Ishikawa (cell line): ENCODE measurements at regions not wholly inside any gene's neighbourhood (a gene's known extent, or its start where the extent isn't known, plus 50 kb on each side); places are given as distances from the start of the nearest gene placed in this dataset.

Experiments
- CEBPB ChIP-seq: IDR thresholded peaks from 2 replicates; pipeline ENCODE4 v1.6.1; 2012
- CREB1 ChIP-seq: IDR thresholded peaks from 2 replicates; pipeline ENCODE4 v1.6.1; 2012; ENCODE audit warnings: low read depth
- EGR1 ChIP-seq: IDR thresholded peaks from 2 replicates; pipeline ENCODE4 v1.6.1; 2012
- EP300 ChIP-seq: IDR thresholded peaks from 2 replicates; pipeline ENCODE4 v1.6.1; 2012; ENCODE audit warnings: borderline replicate concordance
- FOXM1 ChIP-seq: IDR thresholded peaks from 2 replicates; pipeline ENCODE4 v1.6.1; 2012; ENCODE audit warnings: low read depth, borderline replicate concordance
- MAX ChIP-seq: IDR thresholded peaks from 2 replicates; pipeline ENCODE4 v1.6.1; 2012
- NFIC ChIP-seq: IDR thresholded peaks from 2 replicates; pipeline ENCODE4 v1.6.1; 2012
- RAD21 ChIP-seq: IDR thresholded peaks from 2 replicates; pipeline ENCODE4 v1.6.1; 2012; ENCODE audit warnings: low read depth
- REST ChIP-seq: IDR thresholded peaks from 2 replicates; pipeline ENCODE4 v1.6.1; 2012; ENCODE audit warnings: low read depth, mild to moderate bottlenecking
- TAF1 ChIP-seq: IDR thresholded peaks from 2 replicates; pipeline ENCODE4 v1.6.1; 2012; ENCODE audit warnings: low read depth, mild to moderate bottlenecking
- TCF12 ChIP-seq: IDR thresholded peaks from 2 replicates; pipeline ENCODE4 v1.6.1; 2012; ENCODE audit warnings: low read depth
- TEAD4 ChIP-seq: IDR thresholded peaks from 2 replicates; pipeline ENCODE4 v1.6.1; 2012
- USF1 ChIP-seq: IDR thresholded peaks from 2 replicates; pipeline ENCODE4 v1.6.1; 2012
- YY1 ChIP-seq: IDR thresholded peaks from 2 replicates; pipeline ENCODE4 v1.6.1; 2012; ENCODE audit warnings: low read depth
- ZBTB7A ChIP-seq: IDR thresholded peaks from 2 replicates; pipeline ENCODE4 v1.6.1; 2012; ENCODE audit warnings: low read depth

GRCh38 chr1:195065437-195065836 lies 1542.8 kb downstream of the KCNT2 start:
- TF ChIP-seq TCF12 (no peak), RAD21 (no peak), TAF1 (no peak), EP300 (no peak), TEAD4 (no peak), CEBPB (no peak), EGR1 (no peak), ZBTB7A (no peak), REST (no peak), YY1 (no peak), NFIC (no peak), USF1 (no peak), CREB1 (no peak), FOXM1 (no peak), MAX (no peak)

- TF ChIP-seq YY1 (no peak), TAF1 (no peak), EP300 (no peak), TEAD4 (no peak), USF1 (no peak), CREB1 (no peak), CEBPB (no peak), TCF12 (no peak), FOXM1 (no peak), ZBTB7A (no peak), RAD21 (no peak), MAX (no peak)
These were observed 1543.9 kb downstream of the KCNT2 start for GRCh38 chr1:195064358-195064757.

GRCh38 chr1:195054217-195054687 lies 1554.0 kb downstream of the KCNT2 start:
- TF ChIP-seq REST = no peak
- no peak for TF ChIP-seq TAF1
- TF ChIP-seq CREB1 = no peak
- TF ChIP-seq FOXM1 = no peak
- no peak for TF ChIP-seq NFIC
- TF ChIP-seq TCF12 = no peak
- no peak for TF ChIP-seq MAX
- no peak for TF ChIP-seq RAD21
- TF ChIP-seq EGR1 = no peak
- no peak for TF ChIP-seq USF1
- no peak for TF ChIP-seq CEBPB
- no peak for TF ChIP-seq TEAD4
- TF ChIP-seq ZBTB7A = no peak
- TF ChIP-seq EP300 = no peak
- TF ChIP-seq YY1 = no peak

- TF ChIP-seq ZBTB7A = no peak
- no peak for TF ChIP-seq TAF1
- no peak for TF ChIP-seq EGR1
- TF ChIP-seq RAD21 = no peak
- no peak for TF ChIP-seq TEAD4
- TF ChIP-seq REST = no peak
- TF ChIP-seq USF1 = no peak
- TF ChIP-seq CREB1 = no peak
- no peak for TF ChIP-seq FOXM1
- TF ChIP-seq CEBPB = no peak
- TF ChIP-seq TCF12 = no peak
- no peak for TF ChIP-seq MAX
- no peak for TF ChIP-seq EP300
These were observed 1554.8 kb downstream of the KCNT2 start for GRCh38 chr1:195053478-195053877.
